HG02943 (cell line): ENCODE measurements at regions not wholly inside any gene's neighbourhood (a gene's known extent, or its start where the extent isn't known, plus 50 kb on each side); places are given as distances from the start of the nearest gene placed in this dataset.

Experiments
- ATAC-seq: cut with Tn5 transposase; IDR thresholded peaks from one replicate; pipeline ENCODE4 v1.9.1; 2021; ENCODE audit warnings: mild to moderate bottlenecking, low read depth, moderate library complexity; ENCODE audit not compliant: unreplicated experiment

DNA sequence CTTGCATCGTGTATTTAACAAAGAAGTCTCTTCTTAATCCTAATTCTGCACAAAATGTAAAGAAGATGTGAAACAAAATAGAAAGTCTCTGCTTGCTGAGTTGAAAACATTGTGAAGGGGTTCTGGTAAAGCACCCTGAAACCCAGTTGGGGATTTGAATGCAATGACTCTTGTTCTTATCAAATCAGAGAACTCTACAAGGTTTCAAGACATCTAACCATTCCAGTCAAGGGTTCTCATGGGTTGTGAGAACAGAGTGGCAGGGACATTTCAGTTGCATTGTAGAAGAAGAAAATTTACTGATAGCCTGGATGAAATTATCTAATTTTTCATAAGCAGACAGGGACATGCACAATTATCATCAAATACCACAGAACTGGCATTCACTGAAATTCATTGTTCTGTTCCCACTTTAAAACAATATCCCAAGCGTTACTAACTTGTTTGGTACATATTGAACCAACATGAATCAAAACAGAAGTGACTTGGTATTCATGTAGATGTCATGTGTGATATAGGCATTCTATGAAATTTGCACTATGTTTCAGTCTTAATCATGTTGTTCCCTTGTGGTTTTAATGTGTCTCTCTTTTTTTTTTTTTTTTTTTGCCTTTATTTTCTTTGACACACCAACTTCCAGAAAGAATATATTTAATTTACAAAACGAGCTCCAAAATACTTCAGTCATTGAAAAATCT, 563.3 kb downstream of the IRX1 start:
- no peak for ATAC-seq

DNA sequence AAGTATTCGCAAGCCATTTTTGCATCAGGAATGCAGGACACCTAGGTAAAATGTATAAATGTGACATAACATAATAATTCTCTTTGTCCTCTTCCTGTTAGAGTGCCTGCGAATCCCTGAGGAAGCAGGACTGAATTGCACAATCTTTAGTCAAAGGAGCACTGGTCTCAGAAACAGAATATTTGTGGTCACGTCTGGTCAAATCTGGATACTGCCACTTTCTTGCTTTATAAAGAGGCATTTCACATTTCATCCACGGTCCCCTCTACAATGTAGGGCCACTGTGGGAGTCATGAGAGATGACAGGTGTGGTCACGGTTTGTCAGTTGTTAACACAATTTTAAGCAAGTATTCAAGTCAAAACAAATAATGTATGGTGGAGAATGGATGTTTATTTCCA, 564.0 kb downstream of the IRX1 start:
- ATAC-seq: no peak

DNA sequence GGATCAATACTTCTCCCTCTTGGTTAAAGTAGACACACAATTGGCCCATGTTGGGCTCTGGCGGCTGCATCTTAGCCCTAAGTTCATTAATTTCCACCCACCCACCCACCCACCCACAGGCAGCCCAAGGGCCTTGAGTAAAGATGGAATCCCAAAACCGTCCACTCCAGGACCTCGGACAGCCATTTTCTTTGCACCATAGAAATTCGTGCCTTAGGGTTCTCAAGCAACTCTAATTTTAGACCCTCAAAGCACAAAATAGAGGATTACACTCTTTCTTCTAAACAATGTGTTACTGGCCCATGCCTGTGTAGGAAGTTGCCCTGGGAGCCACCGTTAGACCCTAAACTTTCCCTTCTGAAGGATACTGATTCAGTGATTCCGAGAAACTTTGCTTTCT, 568.5 kb downstream of the IRX1 start:
- ATAC-seq: no peak

DNA sequence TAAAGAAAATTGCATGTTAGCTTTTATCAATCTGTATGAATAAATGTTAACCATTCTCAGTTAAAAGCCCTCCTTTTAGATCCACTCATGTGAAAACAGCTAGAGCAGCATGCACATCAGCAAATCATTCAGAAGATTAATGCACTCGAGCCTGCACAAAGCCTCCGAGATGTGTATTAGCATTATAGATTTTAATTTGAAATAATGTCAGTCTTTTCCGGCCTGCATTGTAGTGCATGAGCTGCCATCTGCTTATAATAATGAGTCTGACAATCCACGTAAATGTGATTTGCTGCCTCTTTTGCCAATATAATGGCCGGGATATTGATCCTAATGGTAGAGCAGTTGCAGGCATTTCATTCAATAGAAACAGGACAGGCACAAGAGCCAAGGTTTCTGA, 585.1 kb downstream of the IRX1 start:
- ATAC-seq: no peak

DNA sequence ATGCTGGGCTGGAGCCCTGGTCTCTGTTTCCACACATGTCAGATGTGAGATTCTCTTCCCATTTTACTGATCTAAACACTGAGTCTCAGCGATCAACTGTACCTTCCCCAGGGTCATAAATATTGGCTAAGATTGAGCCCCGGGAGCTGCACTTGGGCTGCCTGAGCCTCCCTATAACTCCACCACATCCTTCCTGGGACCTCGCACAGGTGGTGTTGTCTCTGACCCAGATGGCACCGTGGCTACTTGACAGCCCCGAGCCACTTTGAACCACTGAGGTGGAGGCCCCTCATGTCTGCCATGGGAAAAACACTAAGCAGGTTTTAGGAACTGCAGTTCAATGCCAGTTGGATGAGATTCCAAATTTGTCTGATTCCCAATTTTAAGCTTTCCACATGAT, 586.5 kb downstream of the IRX1 start:
- ATAC-seq: no peak

DNA sequence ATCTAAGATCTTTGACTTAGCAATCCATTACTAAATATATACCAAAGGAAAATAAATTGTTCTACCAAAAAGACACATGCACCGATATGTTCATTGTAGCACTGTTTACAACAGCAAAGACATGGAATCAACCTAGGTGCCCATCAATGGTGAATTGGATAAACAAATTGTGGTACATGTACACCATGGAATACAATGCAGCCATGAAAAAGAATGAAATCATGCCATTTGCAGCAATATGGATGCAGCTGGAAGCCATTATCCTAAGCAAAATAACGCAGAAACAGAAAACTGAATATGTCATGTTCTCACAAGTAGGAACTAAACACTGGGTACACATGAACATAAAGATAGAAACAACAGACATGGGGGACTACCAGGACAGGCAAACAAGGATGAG, 589.5 kb downstream of the IRX1 start:
- ATAC-seq: no peak

DNA sequence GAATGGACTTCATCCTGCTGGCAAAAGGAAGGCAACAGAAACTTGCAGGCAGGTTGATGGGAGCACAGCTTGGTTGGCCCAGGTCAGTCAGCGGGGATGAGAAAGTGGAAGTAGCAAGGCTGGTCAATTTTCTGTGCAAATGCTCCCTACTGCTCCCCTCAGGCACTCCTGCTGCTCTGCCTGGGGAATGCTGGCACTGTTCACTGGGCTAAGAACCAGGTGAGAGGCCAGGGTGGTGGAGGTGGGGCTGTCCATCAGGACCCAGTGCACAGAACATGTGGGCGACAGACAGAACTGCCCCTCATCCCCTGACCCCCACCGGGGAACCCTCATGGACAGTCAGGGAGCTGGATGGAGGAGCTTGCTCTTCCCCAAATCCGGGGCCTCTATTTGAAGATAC, 593.1 kb downstream of the IRX1 start:
- ATAC-seq: no peak

DNA sequence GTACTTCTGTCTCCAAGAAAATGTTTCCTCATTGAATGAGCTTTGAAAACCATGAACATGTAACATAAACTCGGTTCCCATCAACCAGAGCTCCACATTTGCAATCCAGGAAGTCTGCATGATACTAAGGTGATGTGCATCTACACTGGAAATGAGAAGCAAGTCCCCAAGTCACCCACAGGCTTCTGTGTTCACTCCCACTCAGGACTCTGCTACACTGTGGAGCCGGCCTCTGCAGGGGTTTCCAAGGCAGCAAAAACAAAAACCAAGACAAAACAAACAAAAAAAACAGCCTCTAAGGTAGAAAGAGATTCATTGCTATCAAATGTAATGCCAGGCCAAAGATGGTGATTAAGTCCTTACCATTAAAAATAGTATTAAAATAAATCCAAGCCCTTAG, 593.7 kb downstream of the IRX1 start:
- ATAC-seq: no peak

DNA sequence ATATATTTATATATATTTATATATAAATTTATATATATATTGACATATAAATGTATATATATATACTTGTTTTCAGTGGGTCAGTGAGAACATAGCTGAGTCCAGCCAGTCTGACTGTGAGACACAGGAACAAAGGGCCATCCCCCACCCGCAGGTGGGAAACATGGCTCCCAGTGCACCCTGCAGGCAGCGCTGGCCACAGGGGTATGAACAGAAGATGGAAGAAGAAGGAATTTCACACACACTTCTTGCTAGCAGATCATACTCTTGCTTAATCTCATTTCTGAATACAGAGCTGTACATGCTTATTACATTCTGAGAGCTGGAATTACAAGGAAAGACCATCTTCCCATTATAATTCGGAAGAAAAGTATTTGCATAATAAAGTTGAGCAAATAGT, 595.4 kb downstream of the IRX1 start:
- ATAC-seq: no peak

DNA sequence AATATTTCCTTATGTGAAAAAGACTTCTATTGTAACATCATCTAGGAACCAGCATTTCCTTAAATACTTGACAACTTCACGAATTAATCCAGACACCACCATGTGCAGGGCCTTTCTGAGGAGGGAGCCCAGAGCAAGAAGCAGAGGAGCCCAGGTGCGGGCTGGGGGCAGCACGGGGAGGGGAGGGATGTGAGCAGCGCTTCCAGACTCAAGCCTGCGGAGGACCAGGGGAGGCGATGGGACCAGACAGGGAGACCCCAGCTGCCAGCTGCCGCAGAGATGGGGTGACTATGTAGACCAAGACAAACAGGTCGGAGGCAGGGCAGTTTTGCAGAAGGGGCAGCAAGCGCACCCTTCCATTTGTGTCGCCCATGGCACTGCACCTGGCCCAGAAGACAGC, 596.1 kb downstream of the IRX1 start:
- ATAC-seq: no peak

DNA sequence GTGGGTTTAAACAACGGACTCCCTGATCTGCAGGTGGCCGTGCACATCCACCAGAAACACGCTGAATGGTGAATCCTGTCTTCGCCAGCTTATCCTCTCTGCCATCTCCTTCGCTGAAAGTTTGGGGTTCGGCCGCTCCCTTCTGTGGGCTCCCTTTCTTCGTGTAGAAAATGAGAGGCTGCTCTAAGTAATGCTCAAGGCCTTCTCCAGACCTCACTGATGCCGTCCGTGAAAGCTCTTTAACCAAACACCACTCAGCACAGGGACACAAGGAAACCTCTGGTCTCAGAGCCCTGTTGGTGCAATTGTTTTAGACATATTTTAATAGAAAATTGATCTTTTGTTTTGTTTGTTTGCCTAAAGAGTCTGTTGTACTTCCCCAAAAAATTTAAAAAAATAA, 596.5 kb downstream of the IRX1 start:
- no peak for ATAC-seq

DNA sequence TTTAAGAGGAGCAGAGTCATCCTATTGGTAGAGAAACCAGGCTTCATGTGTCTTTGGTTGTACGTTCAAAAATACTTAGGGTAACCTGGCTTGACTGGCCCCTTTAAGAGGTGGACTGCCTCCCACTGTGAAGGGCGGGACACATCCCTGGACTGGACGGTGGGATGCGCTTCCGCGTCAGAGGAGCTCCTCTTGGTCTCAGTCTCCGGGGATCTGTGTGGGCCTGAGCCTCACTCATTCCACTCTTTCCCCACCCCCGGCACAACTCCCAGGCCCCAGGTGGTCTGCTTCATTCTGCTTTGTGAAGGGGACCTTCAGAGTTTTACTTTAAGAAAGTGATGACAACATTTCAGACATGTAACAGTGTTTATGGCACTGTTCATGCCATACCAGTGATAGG, 601.1 kb downstream of the IRX1 start:
- no peak for ATAC-seq

DNA sequence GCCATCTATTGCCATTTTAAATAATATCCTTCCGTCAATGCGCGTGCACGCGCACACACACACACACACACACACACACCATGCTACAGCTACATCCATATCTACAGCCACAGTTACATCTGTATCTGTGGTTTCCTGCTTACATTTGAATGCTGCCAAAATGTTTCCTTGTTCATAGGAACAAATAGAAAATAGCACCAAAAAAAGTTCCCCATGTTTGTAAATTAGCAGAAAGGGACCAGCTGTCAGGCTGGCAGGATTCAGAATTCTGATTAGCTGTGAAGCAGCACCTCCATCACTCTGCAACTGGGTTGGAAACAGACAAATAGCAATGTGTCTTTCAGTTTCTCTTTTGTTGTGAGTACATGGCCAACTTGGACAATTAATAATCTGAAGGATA, 601.5 kb downstream of the IRX1 start:
- no peak for ATAC-seq

DNA sequence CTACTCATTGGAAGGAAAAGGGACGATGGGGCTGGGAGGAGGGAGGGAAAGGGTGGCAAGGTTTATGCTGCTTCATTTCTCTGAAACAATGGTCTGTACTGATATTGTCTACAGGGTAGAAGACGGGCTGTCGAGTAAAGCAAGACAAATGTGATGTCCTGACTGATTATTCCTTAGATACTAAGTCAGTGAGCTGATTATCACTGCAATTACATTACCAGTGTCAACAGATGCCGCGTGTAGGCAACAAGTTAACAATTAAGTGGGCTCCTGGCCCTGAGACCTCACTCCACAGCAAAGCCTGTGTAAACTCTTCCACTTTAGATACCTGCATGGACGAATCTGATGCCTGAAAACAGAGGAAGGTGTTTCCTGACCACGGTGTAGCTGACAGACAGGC, 602.8 kb downstream of the IRX1 start:
- ATAC-seq: no peak

DNA sequence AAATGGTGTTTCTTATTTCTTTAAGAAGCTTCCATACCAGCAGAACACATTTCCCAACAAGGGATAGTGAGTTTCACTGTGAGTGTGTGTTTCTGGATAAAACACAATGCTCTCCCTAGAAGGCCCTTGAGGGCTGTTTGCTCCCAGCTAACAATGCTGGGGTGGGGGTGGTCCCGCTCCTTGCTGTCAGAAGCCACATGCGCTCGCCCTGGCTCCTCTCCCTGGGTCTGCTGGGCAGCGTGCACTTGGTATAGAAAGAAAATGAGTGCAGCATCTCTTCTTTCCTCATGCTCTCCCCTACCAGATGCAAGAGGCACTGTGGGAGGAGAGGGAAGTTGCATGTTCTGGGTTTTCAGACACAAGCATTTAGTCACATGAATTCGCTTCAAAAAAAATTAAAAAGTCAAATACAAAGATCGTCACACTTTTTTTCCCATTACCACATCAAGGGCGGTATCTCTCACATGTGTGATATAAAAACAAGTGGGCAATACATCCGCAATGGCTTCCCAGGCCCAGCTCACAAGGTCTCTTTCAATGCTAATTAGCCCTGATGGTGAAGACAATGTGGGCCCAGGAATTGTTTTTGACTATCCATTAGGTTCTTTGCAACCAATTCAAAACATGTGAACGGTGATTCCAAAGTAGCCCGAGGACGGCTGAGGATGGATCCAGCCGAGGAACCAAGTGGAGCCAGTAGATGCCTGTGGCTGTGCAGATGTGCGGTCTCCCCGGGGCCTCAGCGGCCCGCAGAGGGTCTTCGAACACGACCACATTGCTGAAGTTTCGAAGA, 603.6 kb downstream of the IRX1 start:
- ATAC-seq: no peak

DNA sequence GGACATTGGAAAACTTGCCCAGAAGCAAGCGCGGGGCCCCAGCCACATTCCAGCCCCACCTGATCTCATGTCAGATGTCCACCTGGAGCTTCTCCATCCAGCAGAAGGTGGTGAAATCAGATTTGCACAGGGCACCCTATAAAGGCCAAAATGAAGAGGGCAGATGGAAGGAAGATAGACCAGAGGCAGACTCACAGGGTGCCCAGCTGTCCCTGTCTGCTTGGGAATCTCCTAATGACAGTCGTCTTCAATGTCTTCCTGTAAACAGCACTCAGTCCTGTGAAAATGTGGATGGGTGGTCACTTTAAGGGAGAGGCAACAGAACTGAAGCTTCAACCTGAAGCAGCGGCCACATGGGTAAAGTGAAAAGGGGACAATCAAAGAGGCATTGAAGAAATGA, 607.5 kb downstream of the IRX1 start:
- no peak for ATAC-seq

DNA sequence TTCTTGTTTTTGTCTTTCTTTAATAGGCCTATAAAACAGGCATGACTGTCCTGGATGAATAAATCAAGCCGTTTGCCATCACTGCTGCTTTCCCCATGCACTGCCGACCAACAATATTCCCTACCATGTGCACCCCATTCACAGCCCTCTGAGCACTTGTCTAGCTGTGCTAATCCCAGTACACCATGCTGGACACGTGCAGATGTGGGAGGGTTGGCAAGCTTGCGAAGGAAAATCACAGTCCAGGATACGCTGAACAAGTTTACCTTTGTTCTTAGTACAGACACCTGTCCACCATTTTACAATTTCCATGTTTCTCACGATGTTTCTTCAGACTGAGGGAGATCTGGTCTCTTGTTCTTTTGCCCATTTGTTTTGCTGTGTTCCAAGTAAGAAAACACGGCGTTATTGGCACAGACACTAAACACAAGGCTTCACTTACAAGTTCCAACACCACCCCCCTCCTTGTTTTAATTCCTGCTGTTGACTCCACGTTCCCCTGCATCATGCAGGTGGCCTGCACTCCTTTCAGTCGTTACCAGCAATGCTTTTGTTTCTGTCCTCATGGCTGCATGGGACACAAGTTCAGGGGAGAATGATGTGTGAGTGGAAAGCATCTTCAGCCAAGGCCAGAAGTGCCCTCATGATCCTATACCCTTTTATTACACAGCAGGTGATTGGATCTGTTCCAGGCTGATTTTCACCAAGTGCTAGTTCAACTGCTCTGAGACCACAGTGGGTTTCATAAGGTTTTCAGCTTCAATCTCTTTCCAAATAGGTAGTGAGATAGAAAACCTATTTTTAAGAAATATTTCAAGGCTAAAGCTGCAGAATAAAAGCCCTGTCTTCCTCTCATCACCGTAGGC, 608.9 kb downstream of the IRX1 start:
- no peak for ATAC-seq

DNA sequence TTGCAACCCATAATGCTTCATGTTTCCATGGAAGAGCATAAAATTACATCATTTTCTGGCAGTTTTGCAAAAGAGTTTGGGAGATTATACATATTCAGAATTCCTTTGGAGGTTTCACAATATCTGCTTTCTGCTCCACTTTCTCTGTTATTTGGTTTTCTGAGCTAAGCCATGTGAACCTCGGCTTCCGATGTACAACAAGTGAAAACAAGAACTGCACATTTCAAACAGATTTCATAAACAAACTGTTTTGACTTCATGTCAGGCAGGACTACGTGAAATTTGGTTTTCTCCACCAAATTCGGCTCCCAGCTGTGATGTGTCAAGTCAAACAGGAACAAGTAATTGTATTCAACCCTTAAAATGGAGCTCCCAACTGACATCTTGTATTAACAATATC, 609.8 kb downstream of the IRX1 start:
- no peak for ATAC-seq

DNA sequence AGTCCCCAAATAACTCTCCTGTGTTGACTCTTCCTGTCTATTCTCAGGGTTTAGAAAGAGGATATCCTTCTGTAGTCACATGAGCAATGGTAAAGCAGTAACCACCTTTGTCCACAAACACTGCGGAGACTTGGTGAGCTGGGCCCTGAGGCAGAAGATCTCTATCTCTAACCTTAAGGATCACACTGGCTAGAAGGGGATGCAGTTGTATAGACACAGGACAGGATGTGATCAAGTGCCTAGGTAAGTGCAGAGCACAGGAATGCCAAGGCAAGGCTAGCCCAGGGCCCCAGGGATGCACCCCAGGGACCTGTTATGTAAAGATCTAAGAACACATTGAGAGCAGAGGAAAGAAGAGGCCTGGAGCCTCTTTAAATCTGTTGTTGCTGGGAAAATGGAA, 610.5 kb downstream of the IRX1 start:
- ATAC-seq: no peak

DNA sequence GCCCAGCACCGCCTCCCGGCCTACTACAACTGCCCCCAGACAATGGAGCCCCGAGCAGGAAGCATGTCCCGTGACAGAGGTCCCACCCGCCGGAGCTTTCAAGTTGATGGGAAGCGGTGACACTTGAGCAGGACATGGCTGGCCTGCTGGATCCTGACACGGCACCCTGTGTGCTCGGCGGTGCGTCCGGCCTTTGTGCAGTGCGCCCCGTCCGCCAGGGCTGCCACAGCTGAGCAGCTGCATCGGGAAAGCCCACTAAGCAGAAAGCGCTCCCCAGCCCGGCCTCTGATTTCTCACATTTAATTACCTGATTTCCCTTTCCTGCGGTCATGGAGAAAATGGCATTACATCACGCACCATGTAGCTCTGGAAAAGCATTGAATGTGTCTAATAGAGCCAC, 611.9 kb downstream of the IRX1 start:
- ATAC-seq: no peak

DNA sequence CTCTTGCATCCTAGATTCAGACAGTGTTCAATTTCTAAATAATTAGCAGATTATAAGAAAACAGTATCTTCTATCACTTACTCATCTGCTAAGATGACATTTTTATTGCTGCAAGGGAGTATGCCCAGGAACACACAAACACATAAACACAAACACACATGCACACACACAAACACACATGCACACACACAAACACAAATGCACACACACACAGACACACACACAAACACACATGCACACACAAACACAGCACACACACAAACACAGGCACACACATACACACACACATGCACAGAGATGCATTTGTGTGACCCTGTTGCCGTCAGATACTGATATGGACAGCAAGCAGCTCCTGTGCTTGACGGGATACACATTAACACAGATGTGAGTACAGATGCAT, 612.9 kb downstream of the IRX1 start:
- no peak for ATAC-seq
